Type B pancreatic cell (in vitro differentiated cells): ENCODE measurements at regions not wholly inside any gene's neighbourhood (a gene's known extent, or its start where the extent isn't known, plus 50 kb on each side); places are given as distances from the start of the nearest gene placed in this dataset.

ENCODE experiments used
- DNase-seq: peaks from one replicate; pipeline ENCODE4 v3.0.0; 2021; ENCODE audit warnings: mixed read lengths; ENCODE audit not compliant: unreplicated experiment; ENCODE audit errors: extremely low spot score
- H3K27ac Mint-ChIP-seq: 2 replicates; pipeline ENCODE4 v1.8.0; 2021; ENCODE audit warnings: mild to moderate bottlenecking, mixed read lengths
- H3K27me3 Mint-ChIP-seq: 2 replicates; pipeline ENCODE4 v1.8.0; 2021; ENCODE audit warnings: mixed read lengths
- H3K36me3 Mint-ChIP-seq: 2 replicates; pipeline ENCODE4 v1.8.0; 2021; ENCODE audit warnings: mixed read lengths
- H3K4me1 Mint-ChIP-seq: one replicate; pipeline ENCODE4 v1.8.0; 2021; ENCODE audit warnings: mixed read lengths; ENCODE audit not compliant: unreplicated experiment
- H3K4me3 Mint-ChIP-seq: 2 replicates; pipeline ENCODE4 v1.8.0; 2021; ENCODE audit warnings: mild to moderate bottlenecking, mixed read lengths
- H3K9me3 Mint-ChIP-seq: 2 replicates; pipeline ENCODE4 v1.8.0; 2021; ENCODE audit warnings: mixed read lengths
- TF ChIP-seq, protein P1 (sequence below): fragments of 200-600 bp; sonication (generic); conservative IDR thresholded peaks from 2 replicates; pipeline ENCODE4 v1.5.0; 2021; ENCODE audit warnings: antibody characterized with exemption, mild to moderate bottlenecking

DNA sequence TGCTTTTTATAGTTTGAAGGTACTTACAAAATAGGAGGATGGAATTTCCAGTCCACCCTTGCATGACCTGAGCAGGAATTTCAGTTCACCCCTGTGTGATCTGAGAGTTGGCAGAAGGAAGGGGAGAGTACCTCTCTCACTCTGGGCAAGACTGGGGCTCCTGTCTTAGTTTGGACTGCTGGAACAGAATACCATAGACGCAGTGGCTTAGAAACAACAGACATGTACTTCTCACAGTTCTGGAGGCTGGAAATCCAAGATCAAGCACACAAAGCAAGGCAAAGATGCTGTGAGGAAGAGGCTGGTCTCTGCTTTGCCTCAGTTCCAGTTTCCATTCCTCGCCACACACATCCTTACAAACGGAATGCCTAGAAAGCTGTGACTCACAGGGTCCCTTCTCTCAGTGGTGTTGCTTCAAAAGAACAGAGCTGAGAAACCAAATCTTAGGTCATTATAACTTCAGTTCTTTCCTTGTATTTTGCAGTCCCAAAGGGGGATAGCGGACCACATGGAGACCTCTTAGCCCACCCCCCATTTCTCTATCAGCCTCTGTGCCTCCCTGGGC lies 108.8 kb upstream of the HAAO start:
- Mint-ChIP-seq H3K27ac (peak overlapping the region; percentile 66), H3K4me1 (peaks cover 39% of the 10 kb centered on the region), H3K9me3 (peaks cover 5% of the 10 kb centered on the region), H3K4me3 (no peak overlapping the region), H3K36me3 (no peaks in the 10 kb centered on the region), H3K27me3 (no peaks in the 10 kb centered on the region)
- no peak for DNase-seq
- TF ChIP-seq, protein P1, sequence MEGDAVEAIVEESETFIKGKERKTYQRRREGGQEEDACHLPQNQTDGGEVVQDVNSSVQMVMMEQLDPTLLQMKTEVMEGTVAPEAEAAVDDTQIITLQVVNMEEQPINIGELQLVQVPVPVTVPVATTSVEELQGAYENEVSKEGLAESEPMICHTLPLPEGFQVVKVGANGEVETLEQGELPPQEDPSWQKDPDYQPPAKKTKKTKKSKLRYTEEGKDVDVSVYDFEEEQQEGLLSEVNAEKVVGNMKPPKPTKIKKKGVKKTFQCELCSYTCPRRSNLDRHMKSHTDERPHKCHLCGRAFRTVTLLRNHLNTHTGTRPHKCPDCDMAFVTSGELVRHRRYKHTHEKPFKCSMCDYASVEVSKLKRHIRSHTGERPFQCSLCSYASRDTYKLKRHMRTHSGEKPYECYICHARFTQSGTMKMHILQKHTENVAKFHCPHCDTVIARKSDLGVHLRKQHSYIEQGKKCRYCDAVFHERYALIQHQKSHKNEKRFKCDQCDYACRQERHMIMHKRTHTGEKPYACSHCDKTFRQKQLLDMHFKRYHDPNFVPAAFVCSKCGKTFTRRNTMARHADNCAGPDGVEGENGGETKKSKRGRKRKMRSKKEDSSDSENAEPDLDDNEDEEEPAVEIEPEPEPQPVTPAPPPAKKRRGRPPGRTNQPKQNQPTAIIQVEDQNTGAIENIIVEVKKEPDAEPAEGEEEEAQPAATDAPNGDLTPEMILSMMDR, result no peak

DNA sequence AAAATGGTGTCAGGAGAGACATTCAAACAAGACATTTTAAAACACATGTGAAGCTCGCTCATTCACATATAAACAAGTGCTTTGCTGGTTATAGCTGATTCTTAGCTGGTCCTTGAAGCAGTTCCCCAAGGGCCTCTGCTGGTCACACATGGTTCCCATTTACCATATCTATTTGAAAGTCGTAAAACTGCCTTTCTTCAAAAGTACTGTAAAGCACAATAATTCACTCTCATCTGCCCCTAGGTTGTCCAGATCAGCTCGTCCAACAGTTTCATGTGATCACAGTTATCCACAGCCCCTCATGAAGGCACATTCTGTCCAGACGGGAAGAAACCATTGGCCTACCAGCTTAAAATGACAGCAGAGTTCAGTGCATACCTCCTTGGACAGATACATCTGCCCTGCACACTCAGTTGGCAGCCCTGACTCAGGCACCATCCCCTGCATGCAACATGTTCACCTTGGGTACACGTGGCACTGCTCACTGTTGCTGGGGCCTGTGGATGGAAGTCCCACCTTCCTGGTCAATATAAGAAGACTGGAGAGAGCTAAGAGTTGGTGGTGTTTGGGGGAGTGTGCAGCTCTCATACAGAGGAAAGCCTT lies 108.0 kb upstream of the HAAO start:
- H3K27ac Mint-ChIP-seq, result no peak overlapping the region
- no peaks in the 10 kb centered on the region for H3K36me3 Mint-ChIP-seq
- TF ChIP-seq, protein P1, result no peak
- no peak overlapping the region for H3K4me3 Mint-ChIP-seq
- no peak for DNase-seq
- no peaks in the 10 kb centered on the region for H3K27me3 Mint-ChIP-seq
- H3K9me3 Mint-ChIP-seq, result peaks cover 5% of the 10 kb centered on the region
- H3K4me1 Mint-ChIP-seq, result peaks cover 32% of the 10 kb centered on the region

DNA sequence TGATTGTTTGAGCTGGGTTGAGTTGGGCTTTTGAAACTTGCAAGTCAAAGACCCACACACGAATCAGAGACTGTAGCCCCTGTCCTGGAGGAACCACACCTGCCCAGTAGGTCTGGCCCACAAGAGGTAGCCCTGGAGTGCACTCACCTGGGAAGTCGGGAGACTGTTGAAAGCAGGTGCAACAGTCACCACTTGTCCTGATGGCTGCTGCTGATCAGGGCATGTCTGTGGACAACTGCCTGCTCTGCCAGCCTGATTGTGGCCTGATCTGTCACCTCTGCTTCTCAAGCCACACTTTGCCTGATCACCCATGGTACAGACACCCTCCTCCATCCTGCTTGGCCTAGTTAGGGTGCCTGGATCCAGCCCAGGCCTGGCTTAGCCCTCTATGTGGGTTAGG lies 105.0 kb upstream of the HAAO start:
- Mint-ChIP-seq H3K9me3 (peaks cover 5% of the 10 kb centered on the region), H3K4me3 (no peak overlapping the region), H3K4me1 (peaks cover 21% of the 10 kb centered on the region)

DNA sequence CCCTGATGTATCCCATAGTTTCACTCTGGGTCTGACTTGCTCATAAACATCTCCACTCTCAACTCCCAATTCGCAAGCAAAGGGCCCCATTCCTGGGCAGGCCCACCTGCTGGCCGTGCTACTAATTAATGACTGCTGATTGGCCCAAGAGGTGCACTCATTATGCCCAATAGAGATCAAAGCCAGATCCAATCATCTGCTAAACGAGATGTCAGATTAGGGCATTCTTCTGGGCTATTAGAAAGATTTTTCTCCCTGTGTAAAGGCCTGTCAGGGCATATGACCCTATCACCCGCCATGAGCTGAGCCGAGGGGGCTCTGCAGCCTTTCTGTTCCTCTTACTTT lies 103.4 kb upstream of the HAAO start:
- Mint-ChIP-seq H3K27me3 (no peaks in the 10 kb centered on the region), H3K27ac (no peak overlapping the region), H3K4me1 (peaks cover 15% of the 10 kb centered on the region), H3K36me3 (peaks cover 4% of the 10 kb centered on the region), H3K9me3 (peaks cover 8% of the 10 kb centered on the region), H3K4me3 (no peak overlapping the region)
- DNase-seq, result no peak
- TF ChIP-seq, protein P1, result no peak

More for the DNA sequence above, 105.0 kb upstream of the HAAO start:
- H3K27ac Mint-ChIP-seq, result no peak overlapping the region
- no peaks in the 10 kb centered on the region for H3K36me3 Mint-ChIP-seq
- H3K27me3 Mint-ChIP-seq, result no peaks in the 10 kb centered on the region
- TF ChIP-seq, protein P1, result no peak
- no peak for DNase-seq

DNA sequence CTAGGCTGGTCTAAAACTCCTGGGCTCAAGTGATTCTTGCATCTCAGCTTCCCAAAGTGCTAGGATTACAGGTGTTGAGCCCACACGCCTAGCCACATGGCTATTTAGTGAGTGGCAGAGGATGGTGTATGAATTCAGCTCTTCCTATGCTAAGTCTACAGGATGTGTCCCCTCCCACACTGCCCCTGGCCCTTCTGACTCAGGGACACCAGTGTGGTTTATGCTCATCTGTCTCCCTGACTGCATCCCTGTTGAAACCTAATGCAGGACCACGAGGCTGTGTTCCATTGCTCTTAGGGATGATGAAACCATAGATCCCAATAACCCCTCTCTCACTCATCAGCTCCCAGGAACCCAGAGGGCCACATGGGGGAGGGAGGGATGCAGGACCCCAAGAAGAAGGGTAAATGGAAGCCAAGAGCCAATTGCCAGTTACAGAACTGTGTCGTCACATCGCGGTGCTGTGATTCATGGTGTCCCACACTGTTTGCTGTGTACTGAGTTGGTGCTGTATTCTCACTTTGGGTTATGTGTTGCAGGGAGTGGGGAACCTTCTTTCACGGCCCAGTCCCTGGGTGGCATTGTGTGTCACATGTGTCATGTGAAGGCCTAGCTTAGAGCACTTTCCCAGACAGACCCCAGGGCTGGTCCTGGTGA lies 102.9 kb upstream of the HAAO start:
- Mint-ChIP-seq H3K4me3 (no peak overlapping the region), H3K9me3 (peaks cover 9% of the 10 kb centered on the region), H3K4me1 (peaks cover 11% of the 10 kb centered on the region)

More for the DNA sequence above, 102.9 kb upstream of the HAAO start:
- DNase-seq, result no peak
- Mint-ChIP-seq H3K27ac (no peak overlapping the region), H3K36me3 (peaks cover 4% of the 10 kb centered on the region), H3K27me3 (no peaks in the 10 kb centered on the region)
- TF ChIP-seq, protein P1, result no peak
